ENCODE measurements at regions not wholly inside any gene's neighbourhood (a gene's known extent, or its start where the extent isn't known, plus 50 kb on each side); places are given as distances from the start of the nearest gene placed in this dataset.

GRCh38 chr16:87126403-87127025 lies 190.7 kb downstream of the C16orf95 start:
- TF ChIP-seq CTCF (IDR thresholded peaks at IDR 0.05; ENCODE audit: insufficient read depth, missing control alignments): no peak
- no peak for FAIRE-seq
- no peak for DNase-seq (ENCODE audit: insufficient read length, low spot score)

- no peak for TF ChIP-seq CTCF (IDR thresholded peaks at IDR 0.05; ENCODE audit: insufficient read depth, missing control alignments)
- DNase-seq (ENCODE audit: insufficient read length, low spot score): no peak
- no peak for FAIRE-seq
Measured at GRCh38 chr16:87127061-87127765, 190.0 kb downstream of the C16orf95 start.

GRCh38 chr16:87127766-87128147 lies 189.4 kb downstream of the C16orf95 start:
- DNase-seq (ENCODE audit: insufficient read length, low spot score) (no peak), FAIRE-seq (no peak)
- no peak for TF ChIP-seq CTCF (IDR thresholded peaks at IDR 0.05; ENCODE audit: insufficient read depth, missing control alignments)

- no peak for FAIRE-seq
- no peak for TF ChIP-seq CTCF (IDR thresholded peaks at IDR 0.05; ENCODE audit: insufficient read depth, missing control alignments)
- DNase-seq (ENCODE audit: insufficient read length, low spot score): no peak
Measured at GRCh38 chr16:87129771-87130170, 187.4 kb downstream of the C16orf95 start.

GRCh38 chr16:87131061-87131995 lies 185.9 kb downstream of the C16orf95 start:
- DNase-seq (ENCODE audit: insufficient read length, low spot score) (no peak), FAIRE-seq (no peak)
- TF ChIP-seq CTCF (IDR thresholded peaks at IDR 0.05; ENCODE audit: insufficient read depth, missing control alignments): no peak

- DNase-seq (ENCODE audit: insufficient read length, low spot score): no peak
- TF ChIP-seq CTCF (IDR thresholded peaks at IDR 0.05; ENCODE audit: insufficient read depth, missing control alignments): no peak
- no peak for FAIRE-seq
Measured at GRCh38 chr16:87131996-87132345, 185.2 kb downstream of the C16orf95 start.

Measured in D721Med (cell line).